ENCODE measurements at regions not wholly inside any gene's neighbourhood (a gene's known extent, or its start where the extent isn't known, plus 50 kb on each side); places are given as distances from the start of the nearest gene placed in this dataset.

GRCh38 chr6:105494688-105495087 is 91.8 kb upstream of the PREP start:
- Histone ChIP-seq H3K36me3 (replicated peaks; ENCODE audit: low read depth, low read length) (no peaks in the 10 kb centered on the region), H3K9me3 (ENCODE audit: insufficient read depth, low read length) (no peaks in the 10 kb centered on the region), H3K4me3 (ENCODE audit: low read length) (no peak overlapping the region), H3K27ac (ENCODE audit: low read length) (no peak overlapping the region), H3K4me1 (ENCODE audit: low read length) (peaks cover 36% of the 10 kb centered on the region), H2AFZ (ENCODE audit: low read depth, low read length) (no peak overlapping the region), H3K9ac (ENCODE audit: low read length) (no peak overlapping the region), H3K79me2 (ENCODE audit: low read length) (no peaks in the 10 kb centered on the region), H3K4me2 (ENCODE audit: low read length) (no peak overlapping the region), H3K27me3 (ENCODE audit: low read depth, low read length) (no peaks in the 10 kb centered on the region), H4K20me1 (ENCODE audit: insufficient read depth, low read length) (no peaks in the 10 kb centered on the region)
- TF ChIP-seq, protein P1, sequence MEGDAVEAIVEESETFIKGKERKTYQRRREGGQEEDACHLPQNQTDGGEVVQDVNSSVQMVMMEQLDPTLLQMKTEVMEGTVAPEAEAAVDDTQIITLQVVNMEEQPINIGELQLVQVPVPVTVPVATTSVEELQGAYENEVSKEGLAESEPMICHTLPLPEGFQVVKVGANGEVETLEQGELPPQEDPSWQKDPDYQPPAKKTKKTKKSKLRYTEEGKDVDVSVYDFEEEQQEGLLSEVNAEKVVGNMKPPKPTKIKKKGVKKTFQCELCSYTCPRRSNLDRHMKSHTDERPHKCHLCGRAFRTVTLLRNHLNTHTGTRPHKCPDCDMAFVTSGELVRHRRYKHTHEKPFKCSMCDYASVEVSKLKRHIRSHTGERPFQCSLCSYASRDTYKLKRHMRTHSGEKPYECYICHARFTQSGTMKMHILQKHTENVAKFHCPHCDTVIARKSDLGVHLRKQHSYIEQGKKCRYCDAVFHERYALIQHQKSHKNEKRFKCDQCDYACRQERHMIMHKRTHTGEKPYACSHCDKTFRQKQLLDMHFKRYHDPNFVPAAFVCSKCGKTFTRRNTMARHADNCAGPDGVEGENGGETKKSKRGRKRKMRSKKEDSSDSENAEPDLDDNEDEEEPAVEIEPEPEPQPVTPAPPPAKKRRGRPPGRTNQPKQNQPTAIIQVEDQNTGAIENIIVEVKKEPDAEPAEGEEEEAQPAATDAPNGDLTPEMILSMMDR (IDR thresholded peaks at IDR 0.05; ENCODE audit: low read depth, low read length) = no peak
- no peak for TF ChIP-seq EZH2phosphoT487 (IDR thresholded peaks at IDR 0.05; ENCODE audit: low read depth)

DNA sequence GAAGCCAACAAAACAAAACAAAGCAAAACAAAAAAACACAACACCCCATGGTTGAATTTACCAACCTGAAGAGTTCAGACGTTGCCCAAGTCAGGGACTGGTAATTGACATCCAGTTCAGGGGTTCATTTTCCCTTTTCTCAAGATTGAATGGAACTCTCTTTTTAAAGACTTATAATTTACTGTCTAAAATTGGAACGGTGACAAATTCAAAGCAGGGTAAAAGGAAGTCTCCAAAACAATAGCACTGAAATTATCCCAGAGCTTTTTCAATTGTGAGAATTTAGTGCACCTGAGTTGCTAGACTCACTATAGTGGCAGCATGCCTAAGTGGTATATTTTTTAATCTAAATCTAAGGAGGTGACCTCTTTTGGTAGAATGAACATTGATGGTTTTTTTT is 90.9 kb upstream of the PREP start:
- H4K20me1 ChIP-seq (ENCODE audit: insufficient read depth, low read length) = no peaks in the 10 kb centered on the region
- peak overlapping the region; percentile 27 for H3K4me3 ChIP-seq (ENCODE audit: low read length)
- peak overlapping the region; percentile 66 for H3K4me2 ChIP-seq (ENCODE audit: low read length)
- H3K79me2 ChIP-seq (ENCODE audit: low read length) = no peaks in the 10 kb centered on the region
- no peaks in the 10 kb centered on the region for H3K36me3 ChIP-seq (replicated peaks; ENCODE audit: low read depth, low read length)
- peak overlapping the region; percentile 51 for H3K9ac ChIP-seq (ENCODE audit: low read length)
- TF ChIP-seq, protein P1 (IDR thresholded peaks at IDR 0.05; ENCODE audit: low read depth, low read length) = no peak
- no peak for TF ChIP-seq EZH2phosphoT487 (IDR thresholded peaks at IDR 0.05; ENCODE audit: low read depth)
- H3K9me3 ChIP-seq (ENCODE audit: insufficient read depth, low read length) = no peaks in the 10 kb centered on the region
- H3K4me1 ChIP-seq (ENCODE audit: low read length) = peaks cover 46% of the 10 kb centered on the region
- peak overlapping the region; percentile 58 for H3K27ac ChIP-seq (ENCODE audit: low read length)
- H3K27me3 ChIP-seq (ENCODE audit: low read depth, low read length) = no peaks in the 10 kb centered on the region
- H2AFZ ChIP-seq (ENCODE audit: low read depth, low read length) = no peak overlapping the region

DNA sequence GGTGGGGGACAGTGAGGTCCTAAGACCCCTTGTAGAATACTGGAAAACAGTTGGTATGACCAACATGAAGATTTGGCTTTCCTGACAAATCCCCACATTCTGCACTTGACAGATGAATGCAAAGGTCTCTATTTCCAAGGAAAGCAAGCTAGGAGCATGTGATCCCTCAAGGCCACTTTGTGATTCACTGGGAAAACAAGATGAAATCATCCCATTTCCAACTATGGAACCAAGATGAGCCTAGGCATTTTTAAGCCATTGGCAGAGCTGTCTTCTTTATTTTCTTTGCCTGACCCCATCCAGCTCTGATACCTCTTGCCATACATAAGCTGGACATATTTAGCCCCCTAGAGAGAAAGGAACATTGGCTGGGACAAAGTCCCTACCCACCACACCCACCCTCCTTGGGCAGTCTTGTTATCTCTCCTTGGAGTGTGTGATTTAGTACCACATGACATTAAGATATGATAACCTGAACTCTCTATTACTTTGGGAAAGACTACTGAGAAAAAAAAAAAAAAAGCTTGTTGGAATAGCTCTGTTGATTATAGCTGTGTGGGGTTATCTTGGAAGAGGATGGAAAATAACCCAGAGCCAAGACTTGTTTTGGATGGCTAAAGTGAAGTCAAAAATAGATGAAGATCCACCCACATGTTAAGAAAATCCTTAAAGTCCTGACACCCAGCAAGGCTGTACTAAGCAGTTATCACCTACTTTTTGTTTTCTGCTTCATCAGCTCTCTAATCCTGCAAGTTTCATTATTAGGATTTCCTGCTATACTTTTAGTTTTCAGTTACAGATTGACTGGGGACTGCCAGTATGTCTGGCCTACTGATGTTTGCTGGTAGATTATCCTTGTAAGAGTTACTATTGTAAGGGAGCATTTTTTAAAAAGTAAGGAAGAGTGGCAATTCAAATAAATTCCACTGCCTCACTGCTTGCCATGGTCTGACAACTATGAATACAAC is 90.1 kb upstream of the PREP start:
- TF ChIP-seq, protein P1 (IDR thresholded peaks at IDR 0.05; ENCODE audit: low read depth, low read length) = no peak
- TF ChIP-seq EZH2phosphoT487 (IDR thresholded peaks at IDR 0.05; ENCODE audit: low read depth) = no peak
- H3K27ac ChIP-seq (ENCODE audit: low read length) = peak overlapping the region; percentile 58
- H3K36me3 ChIP-seq (replicated peaks; ENCODE audit: low read depth, low read length) = no peaks in the 10 kb centered on the region
- H3K4me2 ChIP-seq (ENCODE audit: low read length) = peak overlapping the region; percentile 66
- peaks cover 53% of the 10 kb centered on the region for H3K4me1 ChIP-seq (ENCODE audit: low read length)
- H3K9me3 ChIP-seq (ENCODE audit: insufficient read depth, low read length) = no peaks in the 10 kb centered on the region
- H3K4me3 ChIP-seq (ENCODE audit: low read length) = peak overlapping the region; percentile 27
- no peaks in the 10 kb centered on the region for H4K20me1 ChIP-seq (ENCODE audit: insufficient read depth, low read length)
- H2AFZ ChIP-seq (ENCODE audit: low read depth, low read length) = no peak overlapping the region
- no peaks in the 10 kb centered on the region for H3K27me3 ChIP-seq (ENCODE audit: low read depth, low read length)
- no peaks in the 10 kb centered on the region for H3K79me2 ChIP-seq (ENCODE audit: low read length)
- peak overlapping the region; percentile 51 for H3K9ac ChIP-seq (ENCODE audit: low read length)

GRCh38 chr6:105489216-105489530 is 86.3 kb upstream of the PREP start:
- no peak for TF ChIP-seq EZH2phosphoT487 (IDR thresholded peaks at IDR 0.05; ENCODE audit: low read depth)
- no peaks in the 10 kb centered on the region for H3K79me2 ChIP-seq (ENCODE audit: low read length)
- H3K4me3 ChIP-seq (ENCODE audit: low read length) = no peak overlapping the region
- H3K27ac ChIP-seq (ENCODE audit: low read length) = peak overlapping the region; percentile 93
- H3K4me1 ChIP-seq (ENCODE audit: low read length) = peaks cover 78% of the 10 kb centered on the region
- H2AFZ ChIP-seq (ENCODE audit: low read depth, low read length) = no peak overlapping the region; the same call in 1 of the 2 replicates
- peak overlapping the region; percentile 68 for H3K4me2 ChIP-seq (ENCODE audit: low read length)
- H3K9me3 ChIP-seq (ENCODE audit: insufficient read depth, low read length) = no peaks in the 10 kb centered on the region
- H3K36me3 ChIP-seq (replicated peaks; ENCODE audit: low read depth, low read length) = no peaks in the 10 kb centered on the region
- H3K9ac ChIP-seq (ENCODE audit: low read length) = peak overlapping the region; percentile 10; the same call in 1 of the 2 replicates
- no peaks in the 10 kb centered on the region for H4K20me1 ChIP-seq (ENCODE audit: insufficient read depth, low read length)
- H3K27me3 ChIP-seq (ENCODE audit: low read depth, low read length) = no peaks in the 10 kb centered on the region
